GM19240 (cell line): ENCODE measurements at regions not wholly inside any gene's neighbourhood (a gene's known extent, or its start where the extent isn't known, plus 50 kb on each side); places are given as distances from the start of the nearest gene placed in this dataset.
"Not testable (repeated sequence)": the region's sequence is repeated elsewhere in the genome, so short reads cannot be mapped to it uniquely, and the experiment has no call there.

Source experiments
- DNase-seq: peaks from one replicate; pipeline ENCODE4 v3.0.0; 2011; ENCODE audit warnings: low spot score; ENCODE audit not compliant: insufficient read length

- no peak for DNase-seq
These were observed 356.0 kb downstream of the BCL11B start for GRCh38 chr14:98916036-98916435.

GRCh38 chr14:98916476-98916875, 355.5 kb downstream of the BCL11B start:
- DNase-seq: no peak

DNA sequence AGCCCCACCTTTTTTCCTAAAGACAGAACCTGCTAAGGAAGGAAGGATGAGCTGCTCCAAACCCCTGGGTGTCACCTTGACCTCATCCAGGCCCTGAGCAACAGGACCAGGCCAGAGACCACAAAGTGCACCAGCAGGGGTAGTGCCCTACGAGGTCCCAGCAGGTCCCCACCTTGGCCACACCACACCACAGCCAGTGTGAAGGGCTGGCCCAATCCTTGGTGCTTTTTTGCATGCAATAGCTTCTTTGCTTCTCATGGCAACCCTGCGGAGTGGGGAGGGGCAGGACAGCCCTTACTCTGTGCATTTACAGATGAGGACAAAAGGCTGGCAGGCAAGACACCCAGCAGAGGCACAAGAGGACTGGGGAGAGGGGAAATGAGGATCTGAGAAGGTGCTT, 352.6 kb downstream of the BCL11B start:
- no peak for DNase-seq

GRCh38 chr14:98921306-98921705, 350.7 kb downstream of the BCL11B start:
- not testable (repeated sequence) for DNase-seq

DNA sequence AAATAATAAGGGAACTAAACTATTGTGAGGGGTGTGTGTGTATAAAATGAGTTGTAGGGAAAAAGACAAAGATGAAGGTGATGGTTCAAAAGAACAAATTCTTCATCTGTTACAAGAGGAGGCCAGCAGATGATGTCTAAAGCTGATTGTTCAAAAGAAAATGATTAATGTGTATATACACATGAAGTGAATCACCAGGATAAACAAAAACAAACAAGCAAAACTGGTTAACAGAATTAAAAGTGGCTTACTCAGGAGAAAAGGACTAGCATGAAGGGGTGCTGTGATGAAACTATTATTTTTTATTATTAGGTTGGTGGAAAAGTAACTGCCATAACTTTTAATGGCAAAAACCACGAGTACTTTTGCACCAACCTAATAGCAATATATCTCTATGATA, 348.4 kb downstream of the BCL11B start:
- DNase-seq: no peak

- DNase-seq: no peak
These were observed 348.0 kb downstream of the BCL11B start for GRCh38 chr14:98924046-98924445.

DNA sequence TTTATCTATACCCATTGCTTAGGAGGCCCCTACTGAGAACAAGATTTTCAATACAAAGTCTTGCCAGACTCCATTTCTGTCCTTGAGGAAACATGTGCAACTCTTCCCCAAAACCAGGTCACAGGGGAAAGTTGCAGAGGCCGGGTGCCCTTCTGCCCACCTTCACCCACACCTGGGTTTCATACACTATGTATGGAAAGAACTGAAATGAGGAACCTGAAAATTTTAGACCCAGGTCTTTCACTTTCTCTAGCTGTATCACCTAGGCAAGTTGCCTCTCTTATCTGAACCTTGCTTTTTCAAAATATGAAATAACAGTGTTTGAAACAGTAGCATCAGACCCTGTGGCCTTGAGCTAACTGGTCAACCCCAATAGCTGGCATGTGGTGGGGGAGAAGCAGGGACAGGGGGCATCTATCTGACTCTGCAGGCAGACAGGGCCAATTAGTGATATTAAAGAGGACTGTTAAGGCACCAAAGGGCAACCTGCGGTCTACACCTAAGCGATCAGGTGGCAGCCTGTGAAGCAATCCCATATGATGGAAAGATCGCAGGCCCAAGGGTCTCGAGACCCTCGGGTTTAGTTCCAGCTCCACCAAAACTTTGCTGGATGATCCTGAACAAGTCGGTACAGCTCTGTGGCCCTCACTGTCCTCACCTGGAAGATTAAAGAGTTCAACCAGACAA, 346.5 kb downstream of the BCL11B start:
- no peak for DNase-seq

DNA sequence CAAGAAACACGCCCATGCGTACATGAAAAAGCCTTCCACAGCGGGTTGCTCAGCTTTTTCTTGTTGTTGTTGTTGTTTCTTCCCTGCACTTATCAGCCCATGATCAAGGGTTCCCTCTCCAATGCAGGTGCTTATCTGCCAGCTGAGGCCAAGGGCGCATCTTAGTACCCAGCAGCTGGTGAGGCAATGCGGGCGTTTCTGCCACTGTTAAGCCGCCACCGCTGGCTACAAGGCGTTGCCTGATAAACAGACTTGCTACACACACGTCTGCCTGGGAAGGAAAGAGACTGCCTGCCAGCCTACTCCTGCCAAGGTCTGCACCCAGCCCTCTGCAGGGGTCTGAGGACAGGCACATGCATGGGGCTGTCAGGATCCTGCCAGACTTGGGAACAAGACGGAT, 345.9 kb downstream of the BCL11B start:
- no peak for DNase-seq

GRCh38 chr14:98926801-98927200, 345.2 kb downstream of the BCL11B start:
- DNase-seq: no peak

GRCh38 chr14:98927986-98928385, 344.0 kb downstream of the BCL11B start:
- DNase-seq: no peak

DNA sequence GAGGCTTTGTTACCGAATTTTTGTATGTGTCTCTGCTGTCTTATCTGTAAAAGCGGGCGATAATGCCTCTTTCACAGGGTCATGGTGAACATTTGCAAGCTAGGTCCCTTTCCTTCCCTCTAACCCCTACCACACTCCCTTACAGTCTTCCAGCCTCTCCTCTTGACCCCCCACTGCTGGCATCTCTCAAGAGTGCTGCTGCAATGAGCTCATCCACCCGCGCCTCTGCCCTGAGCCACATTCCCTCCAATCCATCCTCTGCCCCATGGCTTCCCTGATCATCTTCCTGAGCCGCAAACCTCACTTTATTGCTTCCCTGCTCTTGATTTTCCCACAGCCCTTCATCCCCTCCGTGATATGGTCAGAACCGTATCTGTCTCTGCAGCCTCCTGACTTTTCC, 343.6 kb downstream of the BCL11B start:
- DNase-seq: no peak

- DNase-seq: no peak
These were observed 340.9 kb downstream of the BCL11B start for GRCh38 chr14:98931126-98931525.

DNA sequence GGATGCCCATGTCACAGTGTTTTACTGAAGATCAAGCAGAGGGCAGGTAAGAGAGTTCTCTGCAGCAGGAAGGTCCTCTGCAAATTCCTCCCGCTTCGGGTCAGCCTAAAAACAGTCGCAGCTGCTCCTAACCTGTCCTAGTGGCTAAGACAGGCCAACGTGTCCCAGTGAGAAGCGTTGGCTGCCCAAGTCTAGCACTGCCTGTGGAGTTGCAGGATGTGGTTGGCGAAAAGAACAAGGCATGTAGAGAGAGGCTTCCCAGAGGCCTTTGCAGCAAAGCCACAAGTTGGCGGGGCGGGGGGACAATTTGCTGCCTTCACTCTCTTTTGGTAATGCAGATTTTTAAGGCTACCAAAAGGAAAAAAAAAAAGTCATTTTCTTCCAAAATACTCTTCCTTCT, 340.1 kb downstream of the BCL11B start:
- DNase-seq: no peak

DNA sequence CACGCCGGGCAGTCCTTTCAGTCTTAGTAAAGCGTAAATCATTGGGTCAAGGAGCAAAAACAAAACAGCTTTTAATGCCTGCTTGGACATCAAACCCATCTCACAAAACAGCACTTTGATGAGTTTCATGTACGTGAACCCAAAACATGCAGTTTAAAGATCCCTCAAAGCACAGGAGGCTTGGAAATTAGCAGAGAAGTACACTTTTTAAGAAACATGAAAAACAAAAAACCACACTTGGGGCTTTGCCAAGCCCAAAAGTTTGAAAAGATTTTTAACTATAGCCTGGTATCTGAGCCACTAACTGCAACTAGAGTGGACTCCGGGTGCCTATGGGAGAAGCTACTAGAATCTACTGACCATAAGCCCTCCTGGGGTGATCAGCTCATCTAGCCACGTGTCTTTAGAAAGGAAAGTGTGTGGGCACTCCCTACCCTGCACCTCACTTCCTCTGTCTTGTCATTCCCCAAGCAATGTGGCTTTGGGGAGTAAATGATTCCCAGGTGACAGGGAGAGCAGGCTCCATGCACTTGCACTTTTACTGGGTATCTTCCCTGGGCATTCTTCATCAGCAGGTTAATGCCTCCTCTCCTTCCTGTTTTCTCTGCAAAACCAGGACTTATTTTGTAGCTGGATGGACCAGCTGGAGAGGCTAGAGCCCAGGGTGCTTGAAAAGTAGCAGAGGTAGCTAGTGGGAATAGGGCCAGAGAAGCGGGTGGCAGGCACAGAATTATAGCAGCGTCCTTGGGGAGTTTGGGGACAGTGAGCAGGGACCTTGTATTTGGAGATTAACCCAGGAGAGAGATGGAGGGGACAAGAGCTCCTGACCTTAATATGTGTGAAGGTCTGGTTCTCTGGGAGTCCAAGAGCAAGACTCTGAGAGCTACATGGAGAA, 339.3 kb downstream of the BCL11B start:
- no peak for DNase-seq

- not testable (repeated sequence) for DNase-seq
These were observed 337.4 kb downstream of the BCL11B start for GRCh38 chr14:98934569-98934968.

DNA sequence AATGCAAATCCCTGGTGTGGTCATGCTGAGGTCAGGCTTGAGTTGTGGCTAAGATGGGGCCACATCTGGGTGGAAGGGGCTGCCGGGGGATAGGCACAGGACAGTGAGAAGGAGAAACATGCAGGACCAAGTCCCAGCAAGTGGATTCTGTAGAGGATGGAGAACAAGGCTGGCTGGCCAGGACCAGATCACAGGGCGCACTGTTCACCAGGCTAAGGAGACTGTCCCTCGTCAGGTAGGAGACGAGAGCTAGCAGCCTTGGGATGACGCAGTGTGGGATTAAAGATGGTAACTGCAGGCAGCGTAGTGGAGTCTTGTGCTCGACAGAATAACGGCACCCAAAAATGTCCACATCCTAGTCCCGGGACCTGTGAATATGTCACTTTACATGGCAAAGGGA, 336.1 kb downstream of the BCL11B start:
- DNase-seq: no peak

- DNase-seq: no peak
These were observed 335.0 kb downstream of the BCL11B start for GRCh38 chr14:98937021-98937420.

- no peak for DNase-seq
These were observed 334.1 kb downstream of the BCL11B start for GRCh38 chr14:98937712-98938505.

DNA sequence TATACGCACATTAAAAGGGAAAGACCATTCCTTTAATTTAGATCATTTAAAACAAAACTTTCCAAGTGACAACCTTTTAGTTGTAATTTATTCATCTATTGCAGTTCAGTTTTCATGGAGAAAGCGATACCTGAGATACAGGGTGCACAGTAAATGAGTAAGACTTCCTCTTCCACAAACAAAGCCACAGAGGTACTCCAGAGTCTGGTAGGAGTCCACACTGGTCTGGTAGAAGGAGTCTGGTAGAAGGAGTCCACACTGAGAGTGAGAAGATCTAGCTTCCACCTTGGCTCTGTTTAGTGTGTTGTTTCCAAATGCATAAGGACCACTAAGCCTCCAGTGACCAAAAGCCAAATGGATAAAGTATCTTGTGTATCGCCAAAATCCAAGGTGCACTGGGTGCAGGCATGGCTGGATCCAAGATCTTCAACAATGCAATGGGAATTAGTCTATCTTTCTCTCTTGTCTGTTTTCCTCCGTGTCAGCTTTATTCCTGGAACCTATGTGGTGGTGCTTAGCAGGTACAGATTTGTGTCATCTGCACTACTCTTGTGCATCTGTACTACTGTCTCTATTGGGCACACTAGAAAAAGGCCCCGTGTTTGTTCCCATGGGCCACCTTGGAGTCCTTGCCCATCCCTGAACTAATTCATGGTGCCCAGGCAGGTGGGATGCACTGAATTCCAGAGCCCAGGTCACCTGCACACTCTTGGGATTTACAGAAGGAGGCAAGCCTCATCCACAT, 331.1 kb downstream of the BCL11B start:
- no peak for DNase-seq

DNA sequence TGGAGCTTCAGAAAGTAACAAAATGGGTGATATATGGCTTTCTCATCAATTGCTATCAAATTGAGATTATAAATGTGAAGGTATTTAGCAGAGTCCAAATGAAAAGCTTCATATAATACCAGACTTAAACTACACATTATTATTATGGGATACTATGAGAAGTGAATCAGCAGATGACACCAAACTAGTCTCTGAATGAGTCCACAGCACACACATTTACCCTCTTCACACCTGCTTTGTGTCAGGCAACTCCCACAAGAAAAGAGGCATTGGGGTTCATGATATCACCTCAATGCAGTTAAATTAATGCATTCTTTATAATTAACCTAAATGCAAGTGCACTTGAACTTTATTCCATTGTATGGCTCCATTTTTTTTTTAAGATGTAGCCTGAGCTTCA, 330.5 kb downstream of the BCL11B start:
- no peak for DNase-seq

- DNase-seq: no peak
These were observed 328.1 kb downstream of the BCL11B start for GRCh38 chr14:98943907-98944306.
